ENCODE measurements at regions not wholly inside any gene's neighbourhood (a gene's known extent, or its start where the extent isn't known, plus 50 kb on each side); places are given as distances from the start of the nearest gene placed in this dataset.

DNA sequence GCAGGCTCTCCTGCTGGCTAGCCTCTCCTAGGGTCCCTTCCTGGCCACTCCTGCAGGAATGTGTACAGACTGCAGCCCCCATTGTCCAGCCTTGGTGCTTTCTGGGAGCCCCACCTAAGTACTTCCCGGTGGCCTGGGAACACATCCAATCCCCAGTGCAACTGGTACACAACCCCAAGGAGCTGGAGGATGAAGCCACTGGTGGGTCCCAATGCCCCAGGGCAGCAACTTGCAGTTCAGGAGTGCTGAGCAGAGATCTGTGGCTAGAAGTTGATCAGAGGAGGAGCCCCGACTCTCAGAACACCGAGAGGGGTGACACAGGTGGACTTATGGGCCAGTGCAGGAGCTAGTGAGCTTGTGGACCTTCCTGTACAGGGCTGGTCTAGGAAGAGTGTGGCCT, 1093.7 kb upstream of the ACO1 start:
- TF ChIP-seq CTCF (conservative IDR thresholded peaks at IDR 0.05) (no peak), EZH2 (IDR thresholded peaks at IDR 0.05; ENCODE audit: low read depth) (no peak)

Data from PC-9 (cell line).